HG03460 (cell line): ENCODE measurements at regions not wholly inside any gene's neighbourhood (a gene's known extent, or its start where the extent isn't known, plus 50 kb on each side); places are given as distances from the start of the nearest gene placed in this dataset.
"Not testable (repeated sequence)": the region's sequence is repeated elsewhere in the genome, so short reads cannot be mapped to it uniquely, and the experiment has no call there.

Source experiments
- ATAC-seq: cut with Tn5 transposase; IDR thresholded peaks from one replicate; pipeline ENCODE4 v1.9.1; 2021; ENCODE audit not compliant: unreplicated experiment

- not testable (repeated sequence) for ATAC-seq
Measured at GRCh38 chr15:38797506-38797905, 232.9 kb upstream of the RASGRP1 start.

GRCh38 chr15:38799202-38799601 lies 234.6 kb upstream of the RASGRP1 start:
- not testable (repeated sequence) for ATAC-seq

GRCh38 chr15:38809621-38810020 lies 245.0 kb upstream of the RASGRP1 start:
- ATAC-seq: no peak

GRCh38 chr15:38810686-38811085 lies 246.1 kb upstream of the RASGRP1 start:
- no peak for ATAC-seq

GRCh38 chr15:38814254-38814653 lies 249.6 kb upstream of the RASGRP1 start:
- ATAC-seq: not testable (repeated sequence)

GRCh38 chr15:38814891-38815290 lies 250.3 kb upstream of the RASGRP1 start:
- ATAC-seq: no peak

- peak; percentile 93 for ATAC-seq
Measured at GRCh38 chr15:38817427-38818156, 253.0 kb upstream of the RASGRP1 start.

- ATAC-seq: peak; percentile 5
Measured at GRCh38 chr15:38818157-38818790, 253.7 kb upstream of the RASGRP1 start.

GRCh38 chr15:38819387-38819950 lies 254.9 kb upstream of the RASGRP1 start:
- no peak for ATAC-seq

- no peak for ATAC-seq
Measured at GRCh38 chr15:38823263-38823662, 258.6 kb upstream of the RASGRP1 start.

GRCh38 chr15:38824719-38825118 lies 260.1 kb upstream of the RASGRP1 start:
- ATAC-seq: no peak

GRCh38 chr15:38826880-38827279 lies 262.3 kb upstream of the RASGRP1 start:
- no peak for ATAC-seq

- ATAC-seq: no peak
Measured at GRCh38 chr15:38828031-38828532, 263.5 kb upstream of the RASGRP1 start.

GRCh38 chr15:38829086-38829485 lies 264.5 kb upstream of the RASGRP1 start:
- no peak for ATAC-seq

- ATAC-seq: no peak
Measured at GRCh38 chr15:38842226-38842625, 277.6 kb upstream of the RASGRP1 start.

- ATAC-seq: no peak
Measured at GRCh38 chr15:38843051-38843501, 278.5 kb upstream of the RASGRP1 start.

- ATAC-seq: no peak
Measured at GRCh38 chr15:38843736-38844590, 279.3 kb upstream of the RASGRP1 start.

GRCh38 chr15:38844736-38845135 lies 280.1 kb upstream of the RASGRP1 start:
- ATAC-seq: no peak

- ATAC-seq: no peak
Measured at GRCh38 chr15:38846346-38846745, 281.7 kb upstream of the RASGRP1 start.

GRCh38 chr15:38847666-38848065 lies 283.1 kb upstream of the RASGRP1 start:
- no peak for ATAC-seq

GRCh38 chr15:38849046-38849445 lies 284.4 kb upstream of the RASGRP1 start:
- ATAC-seq: no peak
